GM12878 (cell line): ENCODE measurements at regions not wholly inside any gene's neighbourhood (a gene's known extent, or its start where the extent isn't known, plus 50 kb on each side); places are given as distances from the start of the nearest gene placed in this dataset.

Experiments used
- ATAC-seq: fragments of 200-7000 bp; cut with Tn5 transposase; 3 replicates; pipeline ENCODE4 v1.9.1; 2020; ENCODE audit warnings: mild to moderate bottlenecking, moderate library complexity
- BruUV-seq: library from RNA; stranded (reverse); fragments of 400-500 nt; replicated peaks from 2 replicates; lab custom pipeline; 2021; lab: Mats Ljungman, UMichigan
- CTCF ChIA-PET: fragments of 300-600 bp; sonication (Branson Sonifier 250); formaldehyde crosslinking; extraction: SDS; loops from one replicate; lab custom pipeline; 2021; ENCODE audit warnings: inconsistent platforms; lab: Yijun Ruan, JAX
- POLR2A ChIA-PET: fragments of 350-600 bp; formaldehyde crosslinking; extraction: SDS; loops from one replicate; lab custom pipeline; 2021; ENCODE audit warnings: inconsistent platforms; lab: Charles Lee
- RAD21 ChIA-PET: fragments of 300-600 bp; sonication (Branson Sonifier 250); formaldehyde crosslinking; loops from one replicate; lab custom pipeline; 2023; ENCODE audit warnings: antibody characterized with exemption; ENCODE audit not compliant: unreplicated experiment; lab: Charles Lee
- SMC1A ChIA-PET: fragments of 300-600 bp; sonication (Branson Sonifier 250); formaldehyde crosslinking; loops from one replicate; lab custom pipeline; 2023; ENCODE audit not compliant: unreplicated experiment, uncharacterized antibody; lab: Charles Lee
- DNase-seq: peaks from one replicate; pipeline ENCODE4 v3.0.0-alpha.2; 2011; ENCODE audit warnings: low read depth, low spot score
- FAIRE-seq: peaks from 3 replicates; lab custom pipeline; 2011; peaks lifted over from hg19 to GRCh38; lab: Jason Lieb, UNC
- H2AFZ ChIP-seq: 2 replicates; pipeline ENCODE4 v1.6.0; 2011; ENCODE audit warnings: low read depth, low read length, control low read depth; ENCODE audit not compliant: control insufficient read depth
- H3K27ac ChIP-seq: 2 replicates; pipeline ENCODE4 v1.5.1; 2011; ENCODE audit warnings: control low read depth; ENCODE audit not compliant: control insufficient read depth, insufficient read depth
- H3K27me3 ChIP-seq, 2 experiments: replicated peaks in 1 of 2; 2 replicates each; pipeline versions ENCODE4 v1.6.0 to v1.6.1; 2011; ENCODE audit warnings: low read length in 1 of 2; ENCODE audit not compliant: control insufficient read depth in 2 of 2, insufficient read depth in 2 of 2
- H3K36me3 ChIP-seq, 2 experiments: 2 replicates each; pipeline ENCODE4 v1.5.1; 2011; ENCODE audit warnings: low read length in 1 of 2; ENCODE audit not compliant: control insufficient read depth in 2 of 2, insufficient read depth in 2 of 2
- H3K4me1 ChIP-seq: 2 replicates; pipeline ENCODE4 v1.6.1; 2011; ENCODE audit warnings: mild to moderate bottlenecking, low read length, moderate library complexity, mixed read lengths; ENCODE audit not compliant: control insufficient read depth, insufficient read depth
- H3K4me2 ChIP-seq: 2 replicates; pipeline ENCODE4 v1.6.0; 2011; ENCODE audit warnings: control low read depth; ENCODE audit not compliant: control insufficient read depth, insufficient read depth
- H3K4me3 ChIP-seq: fragments of 200-600 bp; sonication (generic); 2 replicates; pipeline ENCODE4 v1.5.1; 2016
- H3K79me2 ChIP-seq: 2 replicates; pipeline ENCODE4 v1.6.0; 2011; ENCODE audit warnings: low read length; ENCODE audit not compliant: control insufficient read depth, insufficient read depth
- H3K9ac ChIP-seq: 2 replicates; pipeline ENCODE4 v1.8.0; 2011; ENCODE audit warnings: low read length, control low read depth, mixed read lengths; ENCODE audit not compliant: control insufficient read depth, insufficient read depth
- H3K9me3 ChIP-seq: replicated peaks from 3 replicates; pipeline ENCODE4 v1.5.1; 2011; ENCODE audit warnings: mild to moderate bottlenecking, low read length; ENCODE audit not compliant: control insufficient read depth, insufficient read depth
- H4K20me1 ChIP-seq: 2 replicates; pipeline ENCODE4 v1.6.0; 2011; ENCODE audit not compliant: control insufficient read depth, insufficient read depth
- CEBPB ChIP-seq, 2 experiments: fragments of 150-350 bp in 1 of 2; IDR thresholded peaks; 2 replicates each; pipeline ENCODE4 v1.6.1; 2012 to 2014; ENCODE audit warnings: low read depth in 2 of 2, low read length in 2 of 2, borderline replicate concordance in 1 of 2, inconsistent platforms in 1 of 2
- CEBPZ ChIP-seq: fragments of 150-350 bp; IDR thresholded peaks from 2 replicates; pipeline ENCODE4 v1.6.1; 2016; ENCODE audit warnings: low read depth, low read length
- HCFC1 ChIP-seq: fragments of 150-350 bp; IDR thresholded peaks from 2 replicates; pipeline ENCODE4 v1.6.1; 2014; ENCODE audit warnings: low read length
- WGBS: methylation state at CpG from one replicate; pipeline ENCODE4 v1.1.6; 2016; ENCODE audit warnings: low lambda C conversion rate; ENCODE audit not compliant: insufficient replicate concordance, insufficient coverage; ENCODE audit errors: missing lambda C conversion rate; 5-methylcytosine and 5-hydroxymethylcytosine counted together
- in situ Hi-C: fragments of 300-500 bp; cut with MboI; formaldehyde crosslinking; loops from 9 replicates; pipeline ENCODE4 v1.14.3; 2018; ENCODE audit warnings: mixed read lengths
- intact Hi-C: fragments of 100-400 bp; cut with micrococcal nuclease; formaldehyde crosslinking; loops from one replicate; pipeline ENCODE4 v1.14.2; 2022; ENCODE audit not compliant: unreplicated experiment

- TF ChIP-seq CEBPB (IDR thresholded peaks at IDR 0.05; ENCODE audit: borderline replicate concordance in 1 of 2, low read depth in 2 of 2, low read length in 2 of 2), result no peak
Observed at GRCh38 chr6:56003616-56004015, 128.2 kb upstream of the BMP5 start (continued).

GRCh38 chr6:56002336-56002735 is 126.9 kb upstream of the BMP5 start:
- Histone ChIP-seq H3K4me2 (no peak overlapping the region), H3K4me1 (no peaks in the 10 kb centered on the region), H3K79me2 (no peaks in the 10 kb centered on the region), H2AFZ (no peak overlapping the region), H3K36me3 (no peaks in the 10 kb centered on the region), H3K9ac (no peak overlapping the region), H4K20me1 (no peaks in the 10 kb centered on the region), H3K9me3 (no peaks in the 10 kb centered on the region), H3K27ac (no peak overlapping the region), H3K4me3 (no peak overlapping the region), H3K27me3 (no peaks in the 10 kb centered on the region)
- ChIA-PET CTCF (no interaction called here), POLR2A (no interaction called here), SMC1A (no interaction called here), RAD21 (no interaction called here)
- WGBS, result 26% methylated on average over 5 of the region's 5 CpGs
- no peak for TF ChIP-seq CEBPZ
- TF ChIP-seq HCFC1, result no peak
- DNase-seq (no peak), ATAC-seq (no peak), FAIRE-seq (no peak)
- intact Hi-C loops, result no loop called here
- no TSS peak for BruUV-seq
- in situ Hi-C loops, result no loop called here
